H1 (cell line): ENCODE measurements at regions not wholly inside any gene's neighbourhood (a gene's known extent, or its start where the extent isn't known, plus 50 kb on each side); places are given as distances from the start of the nearest gene placed in this dataset.

Experiments used
- CTCF ChIA-PET: fragments of 300-600 bp; sonication (Branson Sonifier 250); formaldehyde crosslinking; loops from one replicate; lab custom pipeline; 2021; ENCODE audit not compliant: partially characterized antibody; lab: Charles Lee
- POLR2A ChIA-PET: fragments of 300-600 bp; sonication (Branson Sonifier 250); formaldehyde crosslinking; loops from one replicate; lab custom pipeline; 2021; ENCODE audit warnings: inconsistent platforms; ENCODE audit not compliant: partially characterized antibody; lab: Charles Lee
- DNase-seq, 2 experiments: peaks; one replicate each; pipeline versions ENCODE4 v3.0.0 to v3.0.0-alpha.2; 2010 to 2022; ENCODE audit warnings: low spot score in 2 of 2, low read depth in 1 of 2, mixed read lengths in 1 of 2
- FAIRE-seq: peaks from 2 replicates; lab custom pipeline; 2011; peaks lifted over from hg19 to GRCh38; lab: Jason Lieb, UNC
- H2AFZ ChIP-seq: 2 replicates; pipeline ENCODE4 v1.8.1; 2012; ENCODE audit warnings: low read length, inconsistent platforms
- H2AK5ac ChIP-seq: 2 replicates; pipeline ENCODE4 v1.6.1; 2013; ENCODE audit warnings: low read depth, low read length
- H2BK120ac ChIP-seq: replicated peaks from 2 replicates; pipeline ENCODE3; 2013; ENCODE audit warnings: low read depth, low read length, inconsistent platforms
- H2BK12ac ChIP-seq: 2 replicates; pipeline ENCODE4 v1.6.1; 2013; ENCODE audit warnings: low read depth, low read length
- H2BK15ac ChIP-seq: 2 replicates; pipeline ENCODE4 v1.6.1; 2013; ENCODE audit warnings: low read length
- H2BK20ac ChIP-seq: 2 replicates; pipeline ENCODE4 v1.6.1; 2013; ENCODE audit warnings: low read length
- H2BK5ac ChIP-seq: 2 replicates; pipeline ENCODE4 v1.6.1; 2013; ENCODE audit warnings: low read depth, low read length
- H3K14ac ChIP-seq: 2 replicates; pipeline ENCODE4 v1.6.1; 2013; ENCODE audit warnings: inconsistent platforms; ENCODE audit not compliant: insufficient read length
- H3K18ac ChIP-seq: 2 replicates; pipeline ENCODE4 v1.6.1; 2013; ENCODE audit warnings: low read length; ENCODE audit errors: extremely low read depth
- H3K23ac ChIP-seq: 2 replicates; pipeline ENCODE4 v1.6.1; 2013; ENCODE audit warnings: inconsistent platforms; ENCODE audit not compliant: insufficient read length
- H3K23me2 ChIP-seq: 2 replicates; pipeline ENCODE4 v1.6.1; 2013; ENCODE audit warnings: low read depth, low read length
- H3K27ac ChIP-seq: 2 replicates; pipeline ENCODE4 v1.6.1; 2011; ENCODE audit warnings: low read depth, low read length, inconsistent platforms
- H3K27me3 ChIP-seq, 4 experiments: replicated peaks in 1 of 4; 1 replicate in 1 of 4; 2 replicates in 3 of 4; pipeline versions ENCODE4 v1.6.1 to v1.8.1; 2011 to 2013; ENCODE audit warnings: low read length in 3 of 4, mild to moderate bottlenecking in 3 of 4, inconsistent platforms in 2 of 4, mixed read lengths in 2 of 4, moderate library complexity in 1 of 4; ENCODE audit not compliant: control insufficient read depth in 3 of 4, insufficient read depth in 3 of 4; ENCODE audit errors: extremely low read depth in 1 of 4
- H3K36me3 ChIP-seq, 4 experiments: 2 replicates each; pipeline versions ENCODE4 v1.6.1 to v1.8.1; 2011 to 2013; ENCODE audit warnings: mild to moderate bottlenecking in 4 of 4, low read length in 3 of 4, moderate library complexity in 2 of 4, control low read depth in 1 of 4, inconsistent platforms in 1 of 4; ENCODE audit not compliant: insufficient read depth in 4 of 4, control insufficient read depth in 2 of 4
- H3K4ac ChIP-seq: replicated peaks from 2 replicates; pipeline ENCODE3; 2013; ENCODE audit warnings: low read length, low read depth, mixed read lengths, inconsistent platforms; ENCODE audit not compliant: insufficient read length
- H3K4me1 ChIP-seq, 4 experiments: replicated peaks in 1 of 4; 1 replicate in 1 of 4; 2 replicates in 3 of 4; pipeline versions ENCODE4 v1.6.1 to v1.8.1; 2011 to 2013; ENCODE audit warnings: low read length in 3 of 4, inconsistent platforms in 2 of 4, mixed read lengths in 1 of 4; ENCODE audit not compliant: insufficient read depth in 4 of 4, control insufficient read depth in 3 of 4
- H3K4me2 ChIP-seq, 2 experiments: 2 replicates each; pipeline versions ENCODE4 v1.6.1 to v1.8.1; 2011 to 2013; ENCODE audit warnings: low read depth in 2 of 2, low read length in 2 of 2, control low read depth in 1 of 2, inconsistent platforms in 1 of 2, mild to moderate bottlenecking in 1 of 2; ENCODE audit not compliant: insufficient read depth in 1 of 2
- H3K4me3 ChIP-seq, 4 experiments: fragments of 200-600, 300-600 bp in 1 of 4; sonication (generic), shearing (Covaris generic), sonication (Bioruptor Twin) in 1 of 4; 2 replicates each; pipeline versions ENCODE4 v1.5.1 to v1.8.1; 2011 to 2016; ENCODE audit warnings: low read length in 4 of 4, low read depth in 3 of 4, control low read depth in 2 of 4, inconsistent platforms in 2 of 4, mild to moderate bottlenecking in 2 of 4, mixed read lengths in 1 of 4, moderate library complexity in 1 of 4; ENCODE audit not compliant: insufficient read depth in 2 of 4; ENCODE audit errors: extremely low read depth in 1 of 4
- H3K56ac ChIP-seq: replicated peaks from 2 replicates; pipeline ENCODE3; 2013; ENCODE audit warnings: low read depth, mild to moderate bottlenecking, mixed read lengths, low read length, inconsistent platforms; ENCODE audit not compliant: insufficient read length
- H3K79me1 ChIP-seq: 2 replicates; pipeline ENCODE4 v1.6.1; 2013; ENCODE audit warnings: low read depth, low read length, control low read depth
- H3K79me2 ChIP-seq, 2 experiments: 2 replicates each; pipeline versions ENCODE4 v1.6.1 to v1.8.1; 2012 to 2013; ENCODE audit warnings: low read length in 2 of 2, mild to moderate bottlenecking in 2 of 2, inconsistent platforms in 1 of 2; ENCODE audit not compliant: insufficient read depth in 2 of 2, control insufficient read depth in 1 of 2
- H3K9ac ChIP-seq, 4 experiments: replicated peaks in 1 of 4; 1 replicate in 1 of 4; 2 replicates in 3 of 4; pipeline versions ENCODE4 v1.6.1 to v1.8.1; 2011 to 2013; ENCODE audit warnings: low read depth in 3 of 4, low read length in 3 of 4, control low read depth in 2 of 4, mild to moderate bottlenecking in 2 of 4, moderate library complexity in 2 of 4, inconsistent platforms in 1 of 4; ENCODE audit errors: extremely low read depth in 1 of 4
- H3K9me3 ChIP-seq, 2 experiments: 2 replicates each; pipeline versions ENCODE4 v1.6.1 to v1.8.1; 2012 to 2013; ENCODE audit warnings: mild to moderate bottlenecking in 2 of 2, moderate library complexity in 2 of 2, control low read depth in 1 of 2, inconsistent platforms in 1 of 2, low read depth in 1 of 2, low read length in 1 of 2, mixed read lengths in 1 of 2; ENCODE audit not compliant: insufficient read depth in 2 of 2
- H4K20me1 ChIP-seq, 2 experiments: replicated peaks in 1 of 2; 2 replicates each; pipeline versions ENCODE3 to v1.8.1; 2011 to 2013; ENCODE audit warnings: inconsistent platforms in 2 of 2, low read length in 2 of 2, mild to moderate bottlenecking in 1 of 2; ENCODE audit not compliant: insufficient read depth in 2 of 2, control insufficient read depth in 1 of 2
- H4K5ac ChIP-seq: 2 replicates; pipeline ENCODE4 v1.6.1; 2013; ENCODE audit warnings: low read length, low read depth, mixed read lengths, inconsistent platforms; ENCODE audit not compliant: insufficient read length
- H4K8ac ChIP-seq: 2 replicates; pipeline ENCODE4 v1.8.0; 2013; ENCODE audit warnings: mild to moderate bottlenecking, moderate library complexity, low read length, inconsistent platforms; ENCODE audit not compliant: insufficient read depth; ENCODE audit errors: extremely low read depth
- H4K91ac ChIP-seq: replicated peaks from 2 replicates; pipeline ENCODE3; 2013; ENCODE audit warnings: low read length, mixed read lengths, inconsistent platforms; ENCODE audit not compliant: insufficient read length
- CBX8 ChIP-seq: fragments of 300-800, 300-1000 bp; sonication (generic); IDR thresholded peaks from 2 replicates; pipeline ENCODE4 v1.7.1; 2016; ENCODE audit warnings: low read depth, low read length, borderline replicate concordance
- CTBP2 ChIP-seq: IDR thresholded peaks from 2 replicates; pipeline ENCODE4 v1.7.0; 2011; ENCODE audit warnings: borderline replicate concordance, mild to moderate bottlenecking, moderate library complexity, mixed read lengths, low read length; ENCODE audit not compliant: insufficient read depth, insufficient read length
- EZH2 ChIP-seq: fragments of 200-600 bp; sonication (generic); IDR thresholded peaks from 2 replicates; pipeline ENCODE4 v1.7.1; 2012; ENCODE audit warnings: low read depth, mild to moderate bottlenecking, moderate library complexity, low read length, inconsistent platforms; ENCODE audit not compliant: severe bottlenecking
- JUN ChIP-seq: IDR thresholded peaks from 2 replicates; pipeline ENCODE4 v1.6.1; 2011; ENCODE audit warnings: low read depth, mild to moderate bottlenecking, improper control_type of control experiment, low read length
- KDM4A ChIP-seq: IDR thresholded peaks from one replicate; pipeline ENCODE4 v1.7.1; 2012; ENCODE audit warnings: low read depth, mild to moderate bottlenecking, moderate library complexity, low read length, inconsistent platforms; ENCODE audit not compliant: severe bottlenecking
- NRF1 ChIP-seq: IDR thresholded peaks from 2 replicates; pipeline ENCODE4 v1.6.1; 2011; ENCODE audit warnings: mild to moderate bottlenecking, low read depth, low read length, improper control_type of control experiment
- POLR2AphosphoS5 ChIP-seq: IDR thresholded peaks from 2 replicates; pipeline ENCODE4 v1.6.1; 2011; ENCODE audit warnings: low read depth, low read length
- RXRA ChIP-seq: IDR thresholded peaks from 2 replicates; pipeline ENCODE4 v1.6.1; 2011; ENCODE audit warnings: low read depth, mild to moderate bottlenecking, low read length, moderate library complexity; ENCODE audit not compliant: insufficient read depth
- SRF ChIP-seq: IDR thresholded peaks from 2 replicates; pipeline ENCODE4 v1.6.1; 2011; ENCODE audit warnings: mild to moderate bottlenecking, low read depth, low read length, moderate library complexity
- SUZ12 ChIP-seq: fragments of 200-600 bp; sonication (generic); IDR thresholded peaks from 2 replicates; pipeline ENCODE4 v1.6.1; 2012; ENCODE audit warnings: mild to moderate bottlenecking, inconsistent platforms, low read length, moderate library complexity, mixed read lengths
- TAF1 ChIP-seq: IDR thresholded peaks from 2 replicates; pipeline ENCODE4 v1.6.1; 2011; ENCODE audit warnings: mild to moderate bottlenecking, low read depth, low read length
- TEAD4 ChIP-seq: IDR thresholded peaks from 2 replicates; pipeline ENCODE4 v1.6.1; 2012; ENCODE audit warnings: low read depth, low read length, inconsistent platforms, mixed read lengths
- WGBS, 2 experiments: shearing (Covaris generic) in 1 of 2; methylation state at CpG; one replicate each; pipeline versions ENCODE4 v1.1.6 to v1.1.7; 2013 to 2015; ENCODE audit warnings: low lambda C conversion rate in 2 of 2, mixed read lengths in 2 of 2, inconsistent platforms in 1 of 2, low coverage in 1 of 2, missing lambda C conversion rate in 1 of 2; ENCODE audit not compliant: insufficient replicate concordance in 2 of 2, insufficient coverage in 1 of 2, insufficient read length in 1 of 2; ENCODE audit errors: extremely low coverage in 1 of 2, missing lambda C conversion rate in 1 of 2; 5-methylcytosine and 5-hydroxymethylcytosine counted together

- H3K27me3 ChIP-seq = peaks cover 47 to 92% (median 82%) of the 10 kb centered on the region in 4 experiments
- no peak for TF ChIP-seq TAF1
- TF ChIP-seq SUZ12 = peak; percentile 38
- peak; percentile 56 for TF ChIP-seq EZH2
- TF ChIP-seq KDM4A = peak; percentile 85
- TF ChIP-seq POLR2AphosphoS5 = no peak
- no peak for TF ChIP-seq RXRA
- TF ChIP-seq TEAD4 = no peak
- no peak for TF ChIP-seq SRF
- no peak for TF ChIP-seq CTBP2
- no peak for TF ChIP-seq JUN
- no peak for TF ChIP-seq NRF1
- no peak for TF ChIP-seq CBX8
Observed at GRCh38 chr10:101291331-101292193, 62.3 kb upstream of the LBX1 start.

More at GRCh38 chr10:101291331-101292193, 62.3 kb upstream of the LBX1 start:
- no peak overlapping the region for H2BK15ac ChIP-seq
- H2BK20ac ChIP-seq = no peak overlapping the region
- H3K27ac ChIP-seq = no peak overlapping the region
- H2BK5ac ChIP-seq = no peak overlapping the region
- no peak overlapping the region for H2AK5ac ChIP-seq
- H4K20me1 ChIP-seq = no peaks in the 10 kb centered on the region
- H2BK12ac ChIP-seq = peak overlapping the region; percentile 87; the same call in 1 of the 2 replicates
- FAIRE-seq (no peak), DNase-seq (peak in 1 of 2 experiments; percentile 86)
- H3K14ac ChIP-seq = no peak overlapping the region
- H3K4me1 ChIP-seq = peaks cover 15 to 24% (median 17%) of the 10 kb centered on the region in 4 experiments; a peak in 6 of 7 replicates
- peak overlapping the region; percentile 4; the same call in 1 of the 2 replicates for H4K8ac ChIP-seq
- no peak overlapping the region for H4K91ac ChIP-seq
- H3K79me2 ChIP-seq = no peaks in the 10 kb centered on the region
- ChIA-PET CTCF (interaction anchor here (0.6 to 13.9 kb wide), 24 partner anchors 14 to 615 kb away, joined by 3 to 317 read pairs (median 4); no protein-coding TSS in a partner anchor), POLR2A (interaction anchor here (0.7 to 1.9 kb wide), 7 partner anchors 9 to 63 kb away, joined by 3 to 5 read pairs (median 3); partner anchors contain the start of gene BTRC)
- peaks cover 6% of the 10 kb centered on the region; the same call in 1 of the 2 replicates for H3K23me2 ChIP-seq
- no peak overlapping the region for H3K18ac ChIP-seq
- H3K4ac ChIP-seq = no peak overlapping the region
- no peaks in the 10 kb centered on the region for H3K79me1 ChIP-seq
- H3K4me2 ChIP-seq = peak overlapping the region; percentile 85 to 89
- no peaks in the 10 kb centered on the region for H3K36me3 ChIP-seq
- WGBS, 2 experiments = 2% methylated on average over 49 of the region's 69 CpGs; no CpG with 5 or more reads in 1 of the 2 experiments
- H3K4me3 ChIP-seq = peak overlapping the region; percentile 40 to 68 (median 48)
- H3K23ac ChIP-seq = no peak overlapping the region
- H3K9ac ChIP-seq = no peak overlapping the region
- H2BK120ac ChIP-seq = no peak overlapping the region
- no peaks in the 10 kb centered on the region for H3K9me3 ChIP-seq
- no peak overlapping the region for H4K5ac ChIP-seq
- H2AFZ ChIP-seq = no peak overlapping the region
- H3K56ac ChIP-seq = no peak overlapping the region
